OCI-LY3 (cell line): ENCODE measurements at regions not wholly inside any gene's neighbourhood (a gene's known extent, or its start where the extent isn't known, plus 50 kb on each side); places are given as distances from the start of the nearest gene placed in this dataset.
A peak's percentile ranks its signal among the peaks of the same experiment; 100 is the strongest.

ENCODE experiments used
- H2AFZ ChIP-seq: fragments of 200-600, 300-600 bp; shearing (Covaris generic); 2 replicates; pipeline ENCODE4 v1.6.0; 2014; ENCODE audit warnings: antibody characterized with exemption, low read depth, low read length
- H3K27ac ChIP-seq: fragments of 200-600, 300-600 bp; sonication (generic); 2 replicates; pipeline ENCODE4 v1.5.1; 2014; ENCODE audit warnings: mild to moderate bottlenecking, low read length, moderate library complexity, mixed read lengths
- H3K27me3 ChIP-seq: fragments of 200-600, 300-600 bp; sonication (generic); 2 replicates; pipeline ENCODE4 v1.6.1; 2014; ENCODE audit warnings: low read depth, low read length, mixed read lengths
- H3K36me3 ChIP-seq: fragments of 200-600, 300-600 bp; sonication (generic); replicated peaks from 2 replicates; pipeline ENCODE3; 2014; ENCODE audit warnings: low read depth, low read length, mixed read lengths
- H3K4me1 ChIP-seq: fragments of 300-600, 200-600 bp; sonication (generic); 2 replicates; pipeline ENCODE4 v1.6.1; 2014; ENCODE audit warnings: low read length, mixed read lengths
- H3K4me2 ChIP-seq: fragments of 200-600, 300-600 bp; sonication (generic); 2 replicates; pipeline ENCODE4 v1.6.1; 2014; ENCODE audit warnings: low read length, mixed read lengths
- H3K4me3 ChIP-seq: fragments of 300-600, 200-600 bp; sonication (generic); 2 replicates; pipeline ENCODE4 v1.5.1; 2014; ENCODE audit warnings: antibody characterized with exemption, mild to moderate bottlenecking, low read length, moderate library complexity
- H3K79me2 ChIP-seq: fragments of 300-600, 200-600 bp; shearing (Covaris generic); 2 replicates; pipeline ENCODE4 v1.6.1; 2014; ENCODE audit warnings: mild to moderate bottlenecking, low read length, mixed read lengths
- H3K9ac ChIP-seq: fragments of 300-600, 200-600 bp; shearing (Covaris generic); 2 replicates; pipeline ENCODE4 v1.6.0; 2014; ENCODE audit warnings: mild to moderate bottlenecking, low read length, moderate library complexity
- H3K9me3 ChIP-seq: fragments of 200-600, 300-600 bp; shearing (Covaris generic); 2 replicates; pipeline ENCODE4 v1.6.1; 2014; ENCODE audit warnings: low read length, mixed read lengths; ENCODE audit not compliant: insufficient read depth
- H4K20me1 ChIP-seq: fragments of 200-600, 300-600 bp; sonication (generic); 2 replicates; pipeline ENCODE4 v1.6.1; 2016; ENCODE audit warnings: low read length, mixed read lengths; ENCODE audit not compliant: insufficient read depth
- CTCF ChIP-seq: fragments of 200-600, 300-600 bp; sonication (generic); IDR thresholded peaks from 2 replicates; pipeline ENCODE4 v1.5.1; 2014; ENCODE audit warnings: antibody characterized with exemption, low read length, low read depth
- EZH2phosphoT487 ChIP-seq: fragments of 200-600 bp; shearing (Covaris generic); IDR thresholded peaks from 2 replicates; pipeline ENCODE4 v1.6.1; 2018; ENCODE audit warnings: antibody characterized with exemption, mixed run types, low read depth

GRCh38 chr2:138439733-138440132 lies 61.8 kb upstream of the SPOPL start:
- H3K36me3 ChIP-seq, result no peaks in the 10 kb centered on the region
- no peaks in the 10 kb centered on the region for H3K79me2 ChIP-seq
- H3K9me3 ChIP-seq, result no peaks in the 10 kb centered on the region
- H3K27me3 ChIP-seq, result no peaks in the 10 kb centered on the region
- no peak for TF ChIP-seq EZH2phosphoT487
- TF ChIP-seq CTCF, result no peak
- no peak overlapping the region for H3K4me2 ChIP-seq
- H4K20me1 ChIP-seq, result no peaks in the 10 kb centered on the region
- H3K27ac ChIP-seq, result no peak overlapping the region
- H3K4me1 ChIP-seq, result peaks cover 9% of the 10 kb centered on the region
- no peak overlapping the region for H2AFZ ChIP-seq
- no peak overlapping the region for H3K4me3 ChIP-seq
- no peak overlapping the region for H3K9ac ChIP-seq

- Histone ChIP-seq H3K4me3 (no peak overlapping the region), H3K79me2 (no peaks in the 10 kb centered on the region), H3K27ac (no peak overlapping the region), H3K27me3 (no peaks in the 10 kb centered on the region), H3K9me3 (no peaks in the 10 kb centered on the region), H3K4me2 (no peak overlapping the region), H2AFZ (no peak overlapping the region), H4K20me1 (no peaks in the 10 kb centered on the region), H3K36me3 (no peaks in the 10 kb centered on the region), H3K9ac (no peak overlapping the region), H3K4me1 (peaks cover 9% of the 10 kb centered on the region)
- TF ChIP-seq CTCF (no peak), EZH2phosphoT487 (no peak)
These were observed 60.8 kb upstream of the SPOPL start for GRCh38 chr2:138440759-138441158.

- TF ChIP-seq CTCF, result no peak
- Histone ChIP-seq H3K27me3 (no peaks in the 10 kb centered on the region), H3K4me2 (peak overlapping the region; percentile 14; the same call in 1 of the 2 replicates), H3K9me3 (no peaks in the 10 kb centered on the region), H3K27ac (no peak overlapping the region), H3K4me3 (no peak overlapping the region), H3K36me3 (no peaks in the 10 kb centered on the region), H2AFZ (no peak overlapping the region), H3K79me2 (no peaks in the 10 kb centered on the region), H3K4me1 (peaks cover 9% of the 10 kb centered on the region), H3K9ac (no peak overlapping the region), H4K20me1 (no peaks in the 10 kb centered on the region)
These were observed 59.7 kb upstream of the SPOPL start for GRCh38 chr2:138441916-138442315.

- no peaks in the 10 kb centered on the region for H3K9me3 ChIP-seq
- H2AFZ ChIP-seq, result no peak overlapping the region
- H3K27ac ChIP-seq, result no peak overlapping the region
- TF ChIP-seq EZH2phosphoT487 (no peak), CTCF (no peak)
- H3K4me2 ChIP-seq, result no peak overlapping the region
- peaks cover 9% of the 10 kb centered on the region for H3K4me1 ChIP-seq
- H3K36me3 ChIP-seq, result no peaks in the 10 kb centered on the region
- H4K20me1 ChIP-seq, result no peaks in the 10 kb centered on the region
- no peak overlapping the region for H3K9ac ChIP-seq
- no peak overlapping the region for H3K4me3 ChIP-seq
- H3K79me2 ChIP-seq, result no peaks in the 10 kb centered on the region
- H3K27me3 ChIP-seq, result no peaks in the 10 kb centered on the region
These were observed 57.2 kb upstream of the SPOPL start for GRCh38 chr2:138444411-138444810.
